HEK293 (cell line): ENCODE measurements at regions not wholly inside any gene's neighbourhood (a gene's known extent, or its start where the extent isn't known, plus 50 kb on each side); places are given as distances from the start of the nearest gene placed in this dataset.
"Not testable (repeated sequence)": the region's sequence is repeated elsewhere in the genome, so short reads cannot be mapped to it uniquely, and the experiment has no call there.

ENCODE experiments used
- CTCF ChIA-PET: fragments of 350-600 bp; formaldehyde crosslinking; extraction: SDS; loops from one replicate; lab custom pipeline; 2021; ENCODE audit warnings: antibody characterized with exemption; lab: Yijun Ruan, JAX
- POLR2A ChIA-PET: fragments of 300-600 bp; formaldehyde crosslinking; extraction: SDS; loops from one replicate; lab custom pipeline; 2020; ENCODE audit warnings: antibody characterized with exemption, inconsistent platforms; lab: Yijun Ruan, JAX
- H3K27ac ChIP-seq: fragments of 200-500 bp; sonication (Bioruptor generic); 2 replicates; pipeline ENCODE4 v1.5.1; 2014; ENCODE audit warnings: low read depth, low read length, control low read depth, inconsistent platforms; ENCODE audit errors: extremely low read depth
- H3K36me3 ChIP-seq, 2 experiments: fragments of 200-500 bp in 1 of 2; sonication (Bioruptor generic) in 1 of 2; 1 replicate in 1 of 2; 2 replicates in 1 of 2; pipeline ENCODE4 v1.5.1; 2014 to 2017; ENCODE audit warnings: inconsistent platforms in 2 of 2, low read length in 2 of 2; ENCODE audit not compliant: control insufficient read depth in 2 of 2, insufficient read depth in 1 of 2
- H3K4me1 ChIP-seq: fragments of 200-500 bp; sonication (Bioruptor generic); 2 replicates; pipeline ENCODE4 v1.5.1; 2014; ENCODE audit warnings: mild to moderate bottlenecking, low read length, inconsistent platforms; ENCODE audit not compliant: control insufficient read depth, insufficient read depth
- H3K4me3 ChIP-seq: 2 replicates; pipeline ENCODE4 v1.5.1; 2011; ENCODE audit warnings: low read depth, mild to moderate bottlenecking, control low read depth, low read length, moderate library complexity
- H3K9me3 ChIP-seq: fragments of 200-500 bp; sonication (Bioruptor generic); 2 replicates; pipeline ENCODE4 v1.5.1; 2014; ENCODE audit warnings: low read depth, low read length, inconsistent platforms; ENCODE audit not compliant: control insufficient read depth, insufficient read depth
- GLIS2 ChIP-seq: fragments of 450-650 bp; formaldehyde crosslinking; IDR thresholded peaks from 2 replicates; pipeline ENCODE4 v1.5.1; 2016; ENCODE audit warnings: missing biosample characterization, missing genetic modification characterization
- REST ChIP-seq: fragments of 450-650 bp; formaldehyde crosslinking; IDR thresholded peaks from 2 replicates; pipeline ENCODE4 v1.5.1; 2016; ENCODE audit warnings: missing biosample characterization, missing genetic modification characterization
- SCRT2 ChIP-seq: fragments of 450-650 bp; formaldehyde crosslinking; IDR thresholded peaks from 2 replicates; pipeline ENCODE4 v1.5.1; 2016; ENCODE audit warnings: missing biosample characterization, missing genetic modification characterization
- YY1 ChIP-seq: fragments of 450-650 bp; formaldehyde crosslinking; IDR thresholded peaks from 2 replicates; pipeline ENCODE4 v1.5.1; 2018; ENCODE audit warnings: missing biosample characterization, missing genetic modification characterization
- ZBTB10 ChIP-seq: fragments of 450-650 bp; formaldehyde crosslinking; IDR thresholded peaks from 2 replicates; pipeline ENCODE4 v1.5.1; 2016; ENCODE audit warnings: missing biosample characterization, missing genetic modification characterization
- ZNF112 ChIP-seq: fragments of 450-650 bp; formaldehyde crosslinking; IDR thresholded peaks from 2 replicates; pipeline ENCODE4 v1.5.0; 2017; ENCODE audit warnings: missing biosample characterization, missing genetic modification characterization
- ZNF140 ChIP-seq: fragments of 450-650 bp; formaldehyde crosslinking; IDR thresholded peaks from 2 replicates; pipeline ENCODE4 v1.5.1; 2016; ENCODE audit warnings: missing biosample characterization, missing genetic modification characterization
- ZNF394 ChIP-seq: fragments of 450-650 bp; formaldehyde crosslinking; IDR thresholded peaks from 2 replicates; pipeline ENCODE4 v1.5.1; 2016; ENCODE audit warnings: missing biosample characterization, missing genetic modification characterization, mild to moderate bottlenecking, moderate library complexity, borderline replicate concordance
- ZNF426 ChIP-seq: fragments of 450-650 bp; formaldehyde crosslinking; IDR thresholded peaks from 2 replicates; pipeline ENCODE4 v1.5.1; 2017; ENCODE audit warnings: missing biosample characterization, missing genetic modification characterization, mild to moderate bottlenecking, inconsistent platforms, moderate library complexity
- ZNF514 ChIP-seq: fragments of 450-650 bp; formaldehyde crosslinking; IDR thresholded peaks from 2 replicates; pipeline ENCODE4 v1.5.1; 2016; ENCODE audit warnings: missing biosample characterization, missing genetic modification characterization
- ZNF555 ChIP-seq: fragments of 450-650 bp; formaldehyde crosslinking; conservative IDR thresholded peaks from 2 replicates; pipeline ENCODE4 v1.5.1; 2017; ENCODE audit warnings: missing biosample characterization, mild to moderate bottlenecking, missing genetic modification characterization, inconsistent platforms
- ZNF600 ChIP-seq: fragments of 450-650 bp; formaldehyde crosslinking; IDR thresholded peaks from 2 replicates; pipeline ENCODE4 v1.5.1; 2016; ENCODE audit warnings: missing biosample characterization, missing genetic modification characterization
- ZNF623 ChIP-seq: fragments of 450-650 bp; formaldehyde crosslinking; IDR thresholded peaks from 2 replicates; pipeline ENCODE4 v1.5.1; 2016; ENCODE audit warnings: missing biosample characterization, missing genetic modification characterization
- ZNF629 ChIP-seq: fragments of 450-650 bp; formaldehyde crosslinking; IDR thresholded peaks from 2 replicates; pipeline ENCODE4 v1.5.1; 2017; ENCODE audit warnings: missing biosample characterization, missing genetic modification characterization
- ZNF664 ChIP-seq: fragments of 450-650 bp; formaldehyde crosslinking; IDR thresholded peaks from 2 replicates; pipeline ENCODE4 v1.5.1; 2016; ENCODE audit warnings: missing biosample characterization, missing genetic modification characterization
- ZNF677 ChIP-seq: fragments of 450-650 bp; IDR thresholded peaks from 2 replicates; pipeline ENCODE4 v1.5.0; 2018; ENCODE audit warnings: missing biosample characterization, mild to moderate bottlenecking, missing genetic modification characterization, moderate library complexity
- ZXDB ChIP-seq: fragments of 450-650 bp; formaldehyde crosslinking; IDR thresholded peaks from 2 replicates; pipeline ENCODE4 v1.5.1; 2016; ENCODE audit warnings: missing biosample characterization, missing genetic modification characterization
- TF ChIP-seq, protein P1 (sequence below): fragments of 450-650 bp; formaldehyde crosslinking; IDR thresholded peaks from 2 replicates; pipeline ENCODE4 v1.5.1; 2016; ENCODE audit warnings: missing biosample characterization, missing genetic modification characterization, low read depth
- TF ChIP-seq, protein P2 (sequence below): fragments of 450-650 bp; formaldehyde crosslinking; IDR thresholded peaks from 2 replicates; pipeline ENCODE4 v1.5.0; 2017; ENCODE audit warnings: missing biosample characterization, missing genetic modification characterization, borderline replicate concordance
- TF ChIP-seq, protein P3 (sequence below): fragments of 450-650 bp; formaldehyde crosslinking; conservative IDR thresholded peaks from 2 replicates; pipeline ENCODE4 v1.5.1; 2016; ENCODE audit warnings: low read depth, missing biosample characterization, missing genetic modification characterization

DNA sequence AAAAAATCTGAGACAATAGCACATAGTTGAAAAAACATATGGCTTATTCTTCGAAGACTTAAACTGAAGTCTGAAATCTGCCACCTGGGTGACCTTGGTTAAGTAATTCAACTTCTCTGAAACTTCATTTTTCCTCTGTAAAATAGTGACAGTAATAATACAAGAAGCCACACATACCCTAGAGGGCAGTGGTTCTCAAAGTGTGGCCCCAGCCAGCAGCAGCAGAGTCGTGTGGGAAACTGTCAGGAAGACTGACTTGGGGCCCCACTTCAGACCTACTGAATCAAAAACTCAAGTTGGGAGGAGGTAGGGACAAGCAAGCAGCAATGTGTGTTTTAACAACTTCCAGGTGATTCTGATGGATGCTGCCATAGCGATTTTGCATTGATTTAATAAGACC, 249.9 kb downstream of the HNRNPD start:
- H3K36me3 ChIP-seq: no peaks in the 10 kb centered on the region
- ChIA-PET POLR2A (no interaction called here), CTCF (interaction anchor here (0.7 kb wide), 1 partner anchor 11 kb away, joined by 3 read pairs; no protein-coding TSS in a partner anchor)
- no peak for TF ChIP-seq GLIS2 (tag by site-specific recombination)
- TF ChIP-seq ZNF677 (tag by site-specific recombination): no peak
- TF ChIP-seq, protein P1, sequence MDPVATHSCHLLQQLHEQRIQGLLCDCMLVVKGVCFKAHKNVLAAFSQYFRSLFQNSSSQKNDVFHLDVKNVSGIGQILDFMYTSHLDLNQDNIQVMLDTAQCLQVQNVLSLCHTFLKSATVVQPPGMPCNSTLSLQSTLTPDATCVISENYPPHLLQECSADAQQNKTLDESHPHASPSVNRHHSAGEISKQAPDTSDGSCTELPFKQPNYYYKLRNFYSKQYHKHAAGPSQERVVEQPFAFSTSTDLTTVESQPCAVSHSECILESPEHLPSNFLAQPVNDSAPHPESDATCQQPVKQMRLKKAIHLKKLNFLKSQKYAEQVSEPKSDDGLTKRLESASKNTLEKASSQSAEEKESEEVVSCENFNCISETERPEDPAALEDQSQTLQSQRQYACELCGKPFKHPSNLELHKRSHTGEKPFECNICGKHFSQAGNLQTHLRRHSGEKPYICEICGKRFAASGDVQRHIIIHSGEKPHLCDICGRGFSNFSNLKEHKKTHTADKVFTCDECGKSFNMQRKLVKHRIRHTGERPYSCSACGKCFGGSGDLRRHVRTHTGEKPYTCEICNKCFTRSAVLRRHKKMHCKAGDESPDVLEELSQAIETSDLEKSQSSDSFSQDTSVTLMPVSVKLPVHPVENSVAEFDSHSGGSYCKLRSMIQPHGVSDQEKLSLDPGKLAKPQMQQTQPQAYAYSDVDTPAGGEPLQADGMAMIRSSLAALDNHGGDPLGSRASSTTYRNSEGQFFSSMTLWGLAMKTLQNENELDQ (tag by site-specific recombination): no peak
- no peak for TF ChIP-seq ZNF600
- no peak for TF ChIP-seq ZNF514 (tag by site-specific recombination)
- TF ChIP-seq, protein P2, sequence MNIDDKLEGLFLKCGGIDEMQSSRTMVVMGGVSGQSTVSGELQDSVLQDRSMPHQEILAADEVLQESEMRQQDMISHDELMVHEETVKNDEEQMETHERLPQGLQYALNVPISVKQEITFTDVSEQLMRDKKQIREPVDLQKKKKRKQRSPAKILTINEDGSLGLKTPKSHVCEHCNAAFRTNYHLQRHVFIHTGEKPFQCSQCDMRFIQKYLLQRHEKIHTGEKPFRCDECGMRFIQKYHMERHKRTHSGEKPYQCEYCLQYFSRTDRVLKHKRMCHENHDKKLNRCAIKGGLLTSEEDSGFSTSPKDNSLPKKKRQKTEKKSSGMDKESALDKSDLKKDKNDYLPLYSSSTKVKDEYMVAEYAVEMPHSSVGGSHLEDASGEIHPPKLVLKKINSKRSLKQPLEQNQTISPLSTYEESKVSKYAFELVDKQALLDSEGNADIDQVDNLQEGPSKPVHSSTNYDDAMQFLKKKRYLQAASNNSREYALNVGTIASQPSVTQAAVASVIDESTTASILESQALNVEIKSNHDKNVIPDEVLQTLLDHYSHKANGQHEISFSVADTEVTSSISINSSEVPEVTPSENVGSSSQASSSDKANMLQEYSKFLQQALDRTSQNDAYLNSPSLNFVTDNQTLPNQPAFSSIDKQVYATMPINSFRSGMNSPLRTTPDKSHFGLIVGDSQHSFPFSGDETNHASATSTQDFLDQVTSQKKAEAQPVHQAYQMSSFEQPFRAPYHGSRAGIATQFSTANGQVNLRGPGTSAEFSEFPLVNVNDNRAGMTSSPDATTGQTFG (tag by site-specific recombination): no peak
- no peak for TF ChIP-seq YY1
- TF ChIP-seq ZNF112 (tag by site-specific recombination): no peak
- no peak for TF ChIP-seq ZNF629 (tag by site-specific recombination)
- no peak for TF ChIP-seq SCRT2 (tag by site-specific recombination)
- TF ChIP-seq ZBTB10 (tag by site-specific recombination): no peak
- H3K27ac ChIP-seq: no peak overlapping the region
- no peak overlapping the region for H3K4me3 ChIP-seq
- no peaks in the 10 kb centered on the region for H3K9me3 ChIP-seq
- H3K4me1 ChIP-seq: no peaks in the 10 kb centered on the region

GRCh38 chr4:82115183-82115582, 258.6 kb downstream of the HNRNPD start:
- H3K4me3 ChIP-seq, POLR2A ChIA-PET, H3K4me1 ChIP-seq, H3K36me3 ChIP-seq, H3K27ac ChIP-seq, CTCF ChIA-PET, H3K9me3 ChIP-seq: not testable (repeated sequence)
- peak; percentile 81 for TF ChIP-seq ZNF555 (tag by site-specific recombination)
- TF ChIP-seq, protein P3, sequence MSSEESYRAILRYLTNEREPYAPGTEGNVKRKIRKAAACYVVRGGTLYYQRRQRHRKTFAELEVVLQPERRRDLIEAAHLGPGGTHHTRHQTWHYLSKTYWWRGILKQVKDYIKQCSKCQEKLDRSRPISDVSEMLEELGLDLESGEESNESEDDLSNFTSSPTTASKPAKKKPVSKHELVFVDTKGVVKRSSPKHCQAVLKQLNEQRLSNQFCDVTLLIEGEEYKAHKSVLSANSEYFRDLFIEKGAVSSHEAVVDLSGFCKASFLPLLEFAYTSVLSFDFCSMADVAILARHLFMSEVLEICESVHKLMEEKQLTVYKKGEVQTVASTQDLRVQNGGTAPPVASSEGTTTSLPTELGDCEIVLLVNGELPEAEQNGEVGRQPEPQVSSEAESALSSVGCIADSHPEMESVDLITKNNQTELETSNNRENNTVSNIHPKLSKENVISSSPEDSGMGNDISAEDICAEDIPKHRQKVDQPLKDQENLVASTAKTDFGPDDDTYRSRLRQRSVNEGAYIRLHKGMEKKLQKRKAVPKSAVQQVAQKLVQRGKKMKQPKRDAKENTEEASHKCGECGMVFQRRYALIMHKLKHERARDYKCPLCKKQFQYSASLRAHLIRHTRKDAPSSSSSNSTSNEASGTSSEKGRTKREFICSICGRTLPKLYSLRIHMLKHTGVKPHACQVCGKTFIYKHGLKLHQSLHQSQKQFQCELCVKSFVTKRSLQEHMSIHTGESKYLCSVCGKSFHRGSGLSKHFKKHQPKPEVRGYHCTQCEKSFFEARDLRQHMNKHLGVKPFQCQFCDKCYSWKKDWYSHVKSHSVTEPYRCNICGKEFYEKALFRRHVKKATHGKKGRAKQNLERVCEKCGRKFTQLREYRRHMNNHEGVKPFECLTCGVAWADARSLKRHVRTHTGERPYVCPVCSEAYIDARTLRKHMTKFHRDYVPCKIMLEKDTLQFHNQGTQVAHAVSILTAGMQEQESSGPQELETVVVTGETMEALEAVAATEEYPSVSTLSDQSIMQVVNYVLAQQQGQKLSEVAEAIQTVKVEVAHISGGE: peak; percentile 73
- peak; percentile 82 for TF ChIP-seq ZNF394
- 0 out of 2 replicates have a peak, but pooled peaks have one; percentile 22 for TF ChIP-seq ZNF629 (tag by site-specific recombination)
- TF ChIP-seq ZNF140 (tag by site-specific recombination): peak; percentile 39; the same call in 1 of the 2 replicates
- peak; percentile 50; the same call in 1 of the 2 replicates for TF ChIP-seq REST (tag by site-specific recombination)
- 0 out of 2 replicates have a peak, but pooled peaks have one; percentile 25 for TF ChIP-seq ZXDB
- 0 out of 2 replicates have a peak, but pooled peaks have one; percentile 35 for TF ChIP-seq ZNF664 (tag by site-specific recombination)
- TF ChIP-seq ZNF426 (tag by site-specific recombination): peak; percentile 78
- peak; percentile 57; the same call in 1 of the 2 replicates for TF ChIP-seq ZNF623
